G401.6 (cell line): ENCODE measurements at regions not wholly inside any gene's neighbourhood (a gene's known extent, or its start where the extent isn't known, plus 50 kb on each side); places are given as distances from the start of the nearest gene placed in this dataset.

Source experiments
- FAIRE-seq: peaks from 2 replicates; lab custom pipeline; 2012; peaks lifted over from hg19 to GRCh38; lab: Jason Lieb, UNC

- no peak for FAIRE-seq
These were observed 123.6 kb upstream of the ANK3 start for GRCh38 chr10:60513281-60513680.

- FAIRE-seq = no peak
These were observed 122.0 kb upstream of the ANK3 start for GRCh38 chr10:60511477-60512229.

- FAIRE-seq = no peak
These were observed 119.2 kb upstream of the ANK3 start for GRCh38 chr10:60508831-60509230.

GRCh38 chr10:60508037-60508436, 118.4 kb upstream of the ANK3 start:
- no peak for FAIRE-seq

- no peak for FAIRE-seq
These were observed 112.9 kb upstream of the ANK3 start for GRCh38 chr10:60502621-60503020.

- FAIRE-seq = no peak
These were observed 109.3 kb upstream of the ANK3 start for GRCh38 chr10:60498985-60499384.

GRCh38 chr10:60497364-60497763, 107.7 kb upstream of the ANK3 start:
- no peak for FAIRE-seq

- FAIRE-seq = no peak
These were observed 106.5 kb upstream of the ANK3 start for GRCh38 chr10:60496181-60496580.

GRCh38 chr10:60495338-60496055, 105.8 kb upstream of the ANK3 start:
- no peak for FAIRE-seq

- FAIRE-seq = no peak
These were observed 105.1 kb upstream of the ANK3 start for GRCh38 chr10:60494774-60495173.

- FAIRE-seq = no peak
These were observed 101.5 kb upstream of the ANK3 start for GRCh38 chr10:60491162-60491561.

- no peak for FAIRE-seq
These were observed 100.3 kb upstream of the ANK3 start for GRCh38 chr10:60490013-60490412.

- FAIRE-seq = no peak
These were observed 98.5 kb upstream of the ANK3 start for GRCh38 chr10:60488111-60488669.

- no peak for FAIRE-seq
These were observed 97.9 kb upstream of the ANK3 start for GRCh38 chr10:60487543-60487942.

- FAIRE-seq = no peak
These were observed 95.3 kb upstream of the ANK3 start for GRCh38 chr10:60485025-60485424.

- no peak for FAIRE-seq
These were observed 91.3 kb upstream of the ANK3 start for GRCh38 chr10:60480865-60481563.

- FAIRE-seq = no peak
These were observed 89.8 kb upstream of the ANK3 start for GRCh38 chr10:60479305-60480020.

- no peak for FAIRE-seq
These were observed 86.8 kb upstream of the ANK3 start for GRCh38 chr10:60476451-60476850.

- FAIRE-seq = no peak
These were observed 83.9 kb upstream of the ANK3 start for GRCh38 chr10:60473557-60473956.

- FAIRE-seq = no peak
These were observed 80.4 kb upstream of the ANK3 start for GRCh38 chr10:60470091-60470490.

GRCh38 chr10:60469147-60469546, 79.5 kb upstream of the ANK3 start:
- FAIRE-seq = peak; percentile 99

GRCh38 chr10:60467202-60467546, 77.5 kb upstream of the ANK3 start:
- no peak for FAIRE-seq
